ENCODE measurements at regions not wholly inside any gene's neighbourhood (a gene's known extent, or its start where the extent isn't known, plus 50 kb on each side); places are given as distances from the start of the nearest gene placed in this dataset.

- TF ChIP-seq CTCF (IDR thresholded peaks at IDR 0.05), result peak; percentile 6 to 20 (median 10)
- TF ChIP-seq POLR2A (IDR thresholded peaks at IDR 0.05), result no peak
Measured at GRCh38 chr5:74127381-74128320, 501.7 kb downstream of the ARHGEF28 start.

All from uterus (tissue), 2 donors.